SK-N-MC (cell line): ENCODE measurements at regions not wholly inside any gene's neighbourhood (a gene's known extent, or its start where the extent isn't known, plus 50 kb on each side); places are given as distances from the start of the nearest gene placed in this dataset.

Experiments
- EZH2 ChIP-seq: fragments of 200-600 bp; sonication (generic); IDR thresholded peaks from one replicate; pipeline ENCODE4 v1.6.1; 2017; ENCODE audit warnings: antibody characterized with exemption
- POLR2AphosphoS5 ChIP-seq: IDR thresholded peaks from 2 replicates; pipeline ENCODE4 v1.6.1; 2012; ENCODE audit warnings: mild to moderate bottlenecking, low read depth, low read length, borderline replicate concordance

DNA sequence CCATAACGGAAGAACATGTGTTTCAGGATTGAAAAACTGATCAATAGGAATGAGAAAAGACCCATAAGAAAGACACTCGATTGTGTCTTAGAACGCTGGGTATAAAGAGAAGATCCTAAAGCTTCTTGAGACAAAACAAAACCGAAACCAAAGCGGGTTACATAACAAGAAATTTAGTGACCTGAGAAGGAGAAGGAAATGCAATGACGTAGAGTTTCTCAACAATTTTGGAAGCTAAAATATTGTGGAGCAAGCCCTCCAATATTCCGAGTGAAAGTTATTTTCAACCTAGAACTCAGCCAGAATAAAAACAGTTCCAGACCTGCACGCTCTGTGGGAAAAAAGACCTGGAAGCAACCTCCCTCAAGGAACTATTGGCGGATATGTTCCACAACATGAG lies 81.9 kb upstream of the FREM1 start:
- TF ChIP-seq EZH2 (no peak), POLR2AphosphoS5 (no peak)
